Thyroid gland (tissue), 4 donors: ENCODE measurements at regions not wholly inside any gene's neighbourhood (a gene's known extent, or its start where the extent isn't known, plus 50 kb on each side); places are given as distances from the start of the nearest gene placed in this dataset.

ENCODE experiments used
- POLR2A ChIP-seq, 2 donors: fragments of 450-650 bp; IDR thresholded peaks; one replicate each; pipeline ENCODE4 v1.6.1; 2017; ENCODE audit warnings: antibody characterized with exemption in 2 of 2, mild to moderate bottlenecking in 2 of 2, moderate library complexity in 1 of 2
- TF ChIP-seq, protein P1 (sequence below), 6 experiments: fragments of 200-600 bp in 3 of 6; fragments of 450-650 bp in 3 of 6; sonication (generic) in 3 of 6; IDR thresholded peaks; one replicate each; pipeline ENCODE4 v1.5.1; 2016 to 2019; ENCODE audit warnings: antibody characterized with exemption in 6 of 6, mild to moderate bottlenecking in 2 of 6, inconsistent platforms in 1 of 6, moderate library complexity in 1 of 6

DNA sequence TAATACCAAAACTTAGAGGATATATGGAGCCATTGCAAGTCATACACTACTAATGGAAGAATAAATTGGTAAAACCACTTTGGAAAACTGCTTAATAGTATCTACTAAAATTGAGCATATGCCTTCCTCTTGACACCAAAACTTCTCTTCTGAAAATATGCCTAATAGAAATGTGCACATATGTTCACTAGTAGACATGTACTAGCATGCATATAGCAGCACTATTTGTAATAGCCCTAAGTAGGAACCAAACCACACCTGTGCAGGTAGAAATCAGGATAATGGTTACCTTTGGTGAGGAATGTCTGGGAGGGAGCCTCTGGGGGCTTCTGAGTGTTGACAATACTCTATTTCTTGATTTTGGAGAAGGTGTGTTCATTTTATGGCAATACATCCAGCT lies 424.8 kb upstream of the BTBD3 start:
- TF ChIP-seq POLR2A (IDR thresholded peaks at IDR 0.05): no peak
- TF ChIP-seq, protein P1, sequence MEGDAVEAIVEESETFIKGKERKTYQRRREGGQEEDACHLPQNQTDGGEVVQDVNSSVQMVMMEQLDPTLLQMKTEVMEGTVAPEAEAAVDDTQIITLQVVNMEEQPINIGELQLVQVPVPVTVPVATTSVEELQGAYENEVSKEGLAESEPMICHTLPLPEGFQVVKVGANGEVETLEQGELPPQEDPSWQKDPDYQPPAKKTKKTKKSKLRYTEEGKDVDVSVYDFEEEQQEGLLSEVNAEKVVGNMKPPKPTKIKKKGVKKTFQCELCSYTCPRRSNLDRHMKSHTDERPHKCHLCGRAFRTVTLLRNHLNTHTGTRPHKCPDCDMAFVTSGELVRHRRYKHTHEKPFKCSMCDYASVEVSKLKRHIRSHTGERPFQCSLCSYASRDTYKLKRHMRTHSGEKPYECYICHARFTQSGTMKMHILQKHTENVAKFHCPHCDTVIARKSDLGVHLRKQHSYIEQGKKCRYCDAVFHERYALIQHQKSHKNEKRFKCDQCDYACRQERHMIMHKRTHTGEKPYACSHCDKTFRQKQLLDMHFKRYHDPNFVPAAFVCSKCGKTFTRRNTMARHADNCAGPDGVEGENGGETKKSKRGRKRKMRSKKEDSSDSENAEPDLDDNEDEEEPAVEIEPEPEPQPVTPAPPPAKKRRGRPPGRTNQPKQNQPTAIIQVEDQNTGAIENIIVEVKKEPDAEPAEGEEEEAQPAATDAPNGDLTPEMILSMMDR (IDR thresholded peaks at IDR 0.05): no peak
